IMR-90 (cell line): ENCODE measurements at regions not wholly inside any gene's neighbourhood (a gene's known extent, or its start where the extent isn't known, plus 50 kb on each side); places are given as distances from the start of the nearest gene placed in this dataset.

ENCODE experiments used
- ATAC-seq: fragments of 200-7000 bp; cut with Tn5 transposase; 2 replicates; pipeline ENCODE4 v1.9.1; 2020; ENCODE audit warnings: low read depth, mild to moderate bottlenecking, moderate library complexity
- BruUV-seq: library from RNA; stranded (reverse); fragments of 400-500 nt; replicated peaks from 2 replicates; lab custom pipeline; 2021; lab: Mats Ljungman, UMichigan
- CTCF ChIA-PET: fragments of 300-600 bp; formaldehyde crosslinking; extraction: SDS; loops from one replicate; lab custom pipeline; 2021; ENCODE audit warnings: antibody characterized with exemption; lab: Yijun Ruan, JAX
- POLR2A ChIA-PET: fragments of 300-600 bp; sonication (Branson Sonifier 250); formaldehyde crosslinking; loops from one replicate; lab custom pipeline; 2022; ENCODE audit warnings: antibody characterized with exemption; ENCODE audit not compliant: unreplicated experiment; lab: Charles Lee
- DNase-seq: peaks from one replicate; pipeline ENCODE4 v3.0.0; 2013
- H2AFZ ChIP-seq: replicated peaks from 2 replicates; pipeline ENCODE3; 2013; ENCODE audit warnings: low read length, mild to moderate bottlenecking; ENCODE audit not compliant: poor library complexity
- H2AK5ac ChIP-seq: 2 replicates; pipeline ENCODE4 v1.6.1; 2013; ENCODE audit warnings: low read depth, low read length, inconsistent platforms
- H2AK9ac ChIP-seq: replicated peaks from 2 replicates; pipeline ENCODE3; 2013; ENCODE audit warnings: mild to moderate bottlenecking, low read depth, low read length, moderate library complexity; ENCODE audit not compliant: poor library complexity
- H2BK120ac ChIP-seq: 2 replicates; pipeline ENCODE4 v1.6.1; 2013; ENCODE audit warnings: low read depth, low read length, inconsistent platforms
- H2BK15ac ChIP-seq: 3 replicates; pipeline ENCODE4 v1.6.1; 2013; ENCODE audit warnings: low read depth, low read length, inconsistent platforms
- H2BK20ac ChIP-seq: 2 replicates; pipeline ENCODE4 v1.6.1; 2013; ENCODE audit warnings: low read depth, mild to moderate bottlenecking, inconsistent platforms, low read length, moderate library complexity
- H2BK5ac ChIP-seq: 2 replicates; pipeline ENCODE4 v1.6.1; 2013; ENCODE audit warnings: mild to moderate bottlenecking, low read depth, low read length, inconsistent platforms; ENCODE audit not compliant: poor library complexity, severe bottlenecking
- H3K14ac ChIP-seq: replicated peaks from 2 replicates; pipeline ENCODE4 v1.6.1; 2013; ENCODE audit warnings: low read depth, low read length, inconsistent platforms
- H3K18ac ChIP-seq: 2 replicates; pipeline ENCODE4 v1.6.1; 2013; ENCODE audit warnings: low read depth, low read length, control low read depth
- H3K23ac ChIP-seq: 2 replicates; pipeline ENCODE4 v1.6.1; 2013; ENCODE audit warnings: low read depth, low read length, inconsistent platforms
- H3K27ac ChIP-seq: 2 replicates; pipeline ENCODE4 v1.5.1; 2013; ENCODE audit warnings: mild to moderate bottlenecking, control low read depth, low read length; ENCODE audit not compliant: insufficient read depth
- H3K27me3 ChIP-seq: 2 replicates; pipeline ENCODE4 v1.6.1; 2013; ENCODE audit warnings: low read length; ENCODE audit not compliant: control insufficient read depth, insufficient read depth
- H3K36me3 ChIP-seq: 2 replicates; pipeline ENCODE4 v1.6.1; 2013; ENCODE audit warnings: low read length, mixed read lengths; ENCODE audit not compliant: control insufficient read depth, insufficient read depth
- H3K4ac ChIP-seq: 2 replicates; pipeline ENCODE4 v1.6.1; 2013; ENCODE audit warnings: low read depth, low read length, inconsistent platforms
- H3K4me1 ChIP-seq: 2 replicates; pipeline ENCODE4 v1.6.1; 2013; ENCODE audit warnings: low read length, mixed read lengths; ENCODE audit not compliant: control insufficient read depth, insufficient read depth
- H3K4me2 ChIP-seq: 2 replicates; pipeline ENCODE4 v1.6.1; 2013; ENCODE audit warnings: low read depth, mild to moderate bottlenecking, control low read depth, low read length, moderate library complexity
- H3K4me3 ChIP-seq: 2 replicates; pipeline ENCODE4 v1.5.1; 2013; ENCODE audit warnings: low read depth, mild to moderate bottlenecking, control low read depth, low read length, moderate library complexity; ENCODE audit not compliant: insufficient read depth
- H3K56ac ChIP-seq: 2 replicates; pipeline ENCODE4 v1.6.1; 2013; ENCODE audit warnings: low read length, inconsistent platforms; ENCODE audit not compliant: insufficient read depth; ENCODE audit errors: extremely low read depth
- H3K79me1 ChIP-seq, 2 experiments: 2 replicates each; pipeline ENCODE4 v1.6.1; 2013; ENCODE audit warnings: low read length in 2 of 2, inconsistent platforms in 1 of 2, low read depth in 1 of 2
- H3K9ac ChIP-seq: 2 replicates; pipeline ENCODE4 v1.6.1; 2013; ENCODE audit warnings: low read depth, low read length, control low read depth
- H3K9me1 ChIP-seq: 2 replicates; pipeline ENCODE4 v1.6.1; 2013; ENCODE audit warnings: low read length, inconsistent platforms; ENCODE audit not compliant: insufficient read depth
- H3K9me3 ChIP-seq: 2 replicates; pipeline ENCODE4 v1.6.1; 2013; ENCODE audit warnings: low read length; ENCODE audit not compliant: control insufficient read depth, insufficient read depth
- H4K20me1 ChIP-seq: 2 replicates; pipeline ENCODE4 v1.6.1; 2013; ENCODE audit warnings: low read length, inconsistent platforms; ENCODE audit not compliant: insufficient read depth
- H4K5ac ChIP-seq: 2 replicates; pipeline ENCODE4 v1.6.1; 2013; ENCODE audit warnings: mild to moderate bottlenecking, low read depth, low read length, control low read depth
- H4K8ac ChIP-seq, 2 experiments: 2 replicates each; pipeline ENCODE4 v1.6.1; 2013; ENCODE audit warnings: low read depth in 2 of 2, low read length in 2 of 2, control low read depth in 1 of 2, inconsistent platforms in 1 of 2
- H4K91ac ChIP-seq: 2 replicates; pipeline ENCODE4 v1.6.1; 2013; ENCODE audit warnings: low read depth, low read length, inconsistent platforms; ENCODE audit not compliant: insufficient read depth
- CEBPB ChIP-seq: IDR thresholded peaks from 2 replicates; pipeline ENCODE4 v1.6.1; 2012; ENCODE audit warnings: low read depth, low read length, improper control_type of control experiment
- FOS ChIP-seq: fragments of 150-350 bp; IDR thresholded peaks from 2 replicates; pipeline ENCODE4 v1.6.1; 2016; ENCODE audit warnings: low read depth, low read length
- MXI1 ChIP-seq: IDR thresholded peaks from 2 replicates; pipeline ENCODE4 v1.6.1; 2012; ENCODE audit warnings: low read depth, mild to moderate bottlenecking, low read length, moderate library complexity, borderline replicate concordance
- NFE2L2 ChIP-seq: fragments of 150-350 bp; IDR thresholded peaks from 2 replicates; pipeline ENCODE4 v1.6.1; 2016; ENCODE audit warnings: low read depth, mild to moderate bottlenecking, low read length
- RAD21 ChIP-seq: IDR thresholded peaks from 2 replicates; pipeline ENCODE4 v1.6.1; 2012; ENCODE audit warnings: low read length, improper control_type of control experiment
- RFX5 ChIP-seq: IDR thresholded peaks from 2 replicates; pipeline ENCODE4 v1.8.0; 2012; ENCODE audit warnings: low read depth, mild to moderate bottlenecking, low read length, moderate library complexity
- WGBS, 2 experiments: methylation state at CpG; one replicate each; pipeline versions ENCODE4 v1.1.5 to v1.1.7; 2013; ENCODE audit warnings: missing lambda C conversion rate in 2 of 2; ENCODE audit not compliant: insufficient read length in 1 of 2; ENCODE audit errors: extremely low coverage in 2 of 2; 5-methylcytosine and 5-hydroxymethylcytosine counted together
- dilution Hi-C: fragments of 300-500 bp; cut with HindIII; formaldehyde crosslinking; loops from one replicate; pipeline ENCODE4 v1.14.3; 2018; ENCODE audit warnings: low sequenced_read_pairs; ENCODE audit not compliant: unreplicated experiment
- in situ Hi-C: fragments of 300-500 bp; cut with MboI; formaldehyde crosslinking; loops from 3 replicates; pipeline ENCODE4 v1.14.3; 2019; ENCODE audit warnings: low sequenced_read_pairs, inconsistent platforms, mixed read lengths
- intact Hi-C: fragments of 100-400 bp; cut with micrococcal nuclease; formaldehyde crosslinking; loops from 2 replicates; pipeline ENCODE4 v1.10.0; 2022

GRCh38 chr10:37701781-37702493, 155.5 kb downstream of the ZNF248 start:
- BruUV-seq = no TSS peak
- Histone ChIP-seq H3K9me1 (no peaks in the 10 kb centered on the region), H3K4me2 (no peak overlapping the region), H3K56ac (no peak overlapping the region), H4K91ac (no peak overlapping the region), H4K20me1 (no peaks in the 10 kb centered on the region), H3K23ac (no peak overlapping the region), H3K18ac (no peak overlapping the region), H3K4me3 (no peak overlapping the region), H2AK5ac (no peak overlapping the region), H4K8ac (no peak overlapping the region), H3K4ac (no peak overlapping the region), H4K5ac (no peak overlapping the region), H2BK120ac (no peak overlapping the region), H3K9me3 (peaks cover 47% of the 10 kb centered on the region), H3K9ac (no peak overlapping the region), H2AK9ac (no peak overlapping the region), H3K4me1 (no peaks in the 10 kb centered on the region), H2BK20ac (no peak overlapping the region), H3K27me3 (no peaks in the 10 kb centered on the region), H2BK15ac (no peak overlapping the region), H3K27ac (no peak overlapping the region), H2BK5ac (no peak overlapping the region), H3K36me3 (no peaks in the 10 kb centered on the region), H3K14ac (no peak overlapping the region), H3K79me1 (no peaks in the 10 kb centered on the region), H2AFZ (no peak overlapping the region)
- no peak for TF ChIP-seq RFX5
- TF ChIP-seq CEBPB = no peak
- no peak for TF ChIP-seq RAD21
- no peak for TF ChIP-seq NFE2L2
- TF ChIP-seq MXI1 = no peak
- no peak for TF ChIP-seq FOS
- POLR2A ChIA-PET = no interaction called here
- intact Hi-C loops (no loop called here), dilution Hi-C loops (no loop called here), in situ Hi-C loops (no loop called here)
- CTCF ChIA-PET = interaction anchor here (0.7 kb wide), 1 partner anchor 229 kb away, joined by 3 read pairs; no protein-coding TSS in a partner anchor
- DNase-seq = no peak
- ATAC-seq = no peak
- 44% methylated on average over 3 of the region's 16 CpGs; no CpG with 5 or more reads in 1 of the 2 experiments for WGBS, 2 experiments
